ENCODE measurements at regions not wholly inside any gene's neighbourhood (a gene's known extent, or its start where the extent isn't known, plus 50 kb on each side); places are given as distances from the start of the nearest gene placed in this dataset.

DNA sequence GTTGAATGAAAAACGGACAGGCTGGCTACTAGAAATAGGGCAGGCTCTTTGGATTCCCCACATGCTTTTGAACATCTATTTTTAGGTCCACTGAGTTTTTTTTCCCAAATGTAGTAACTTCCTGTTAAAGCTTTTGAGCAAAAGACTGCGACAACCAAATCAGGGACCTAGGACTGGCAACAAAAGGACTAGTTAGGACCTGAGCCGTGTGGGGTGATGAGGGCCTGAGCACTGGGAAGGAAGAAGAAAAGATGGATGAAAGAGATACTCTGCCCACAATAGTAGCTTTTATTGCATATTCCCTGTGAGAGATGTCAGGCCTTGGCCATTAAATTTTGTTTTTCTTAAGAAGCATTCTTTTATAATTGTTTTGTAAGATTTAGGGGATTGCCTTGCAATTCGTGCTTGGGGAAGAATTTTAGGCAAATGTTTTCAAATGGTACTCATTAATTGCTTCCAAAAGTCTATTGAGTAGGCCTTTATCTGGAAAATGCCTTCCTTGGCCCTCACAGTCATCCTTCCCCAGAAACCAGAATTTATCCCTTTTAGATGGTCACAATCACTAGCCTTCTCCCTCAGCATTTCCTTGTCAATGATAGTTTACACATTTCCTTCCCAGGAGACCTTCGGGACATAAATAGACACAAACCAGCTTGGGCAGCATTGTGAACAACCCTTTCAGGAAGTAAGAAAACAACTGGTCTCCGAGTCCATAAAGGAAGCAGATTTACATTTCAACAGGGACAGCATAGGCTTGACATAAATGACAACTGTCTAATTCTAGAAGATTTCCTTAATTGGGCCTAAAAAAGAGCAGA lies 166.5 kb downstream of the RMI1 start:
- H3K9me3 ChIP-seq (ENCODE audit: low read length) = no peaks in the 10 kb centered on the region
- no peak overlapping the region for H2AFZ ChIP-seq (ENCODE audit: low read depth, low read length)
- no peaks in the 10 kb centered on the region for H3K36me3 ChIP-seq (ENCODE audit: insufficient read depth, low read length)
- H3K9me2 ChIP-seq (ENCODE audit: insufficient read depth, low read length) = no peaks in the 10 kb centered on the region
- no peak overlapping the region for H3K9ac ChIP-seq (ENCODE audit: low read length)
- H4K20me1 ChIP-seq (ENCODE audit: insufficient read depth) = no peaks in the 10 kb centered on the region
- H3K4me3 ChIP-seq (ENCODE audit: low read length) = no peak overlapping the region
- H3K4me2 ChIP-seq (ENCODE audit: low read length) = no peak overlapping the region
- no peak for TF ChIP-seq EZH2 (IDR thresholded peaks at IDR 0.05; ENCODE audit: borderline replicate concordance, insufficient read depth, low read length, poor library complexity, severe bottlenecking)
- TF ChIP-seq, protein P1, sequence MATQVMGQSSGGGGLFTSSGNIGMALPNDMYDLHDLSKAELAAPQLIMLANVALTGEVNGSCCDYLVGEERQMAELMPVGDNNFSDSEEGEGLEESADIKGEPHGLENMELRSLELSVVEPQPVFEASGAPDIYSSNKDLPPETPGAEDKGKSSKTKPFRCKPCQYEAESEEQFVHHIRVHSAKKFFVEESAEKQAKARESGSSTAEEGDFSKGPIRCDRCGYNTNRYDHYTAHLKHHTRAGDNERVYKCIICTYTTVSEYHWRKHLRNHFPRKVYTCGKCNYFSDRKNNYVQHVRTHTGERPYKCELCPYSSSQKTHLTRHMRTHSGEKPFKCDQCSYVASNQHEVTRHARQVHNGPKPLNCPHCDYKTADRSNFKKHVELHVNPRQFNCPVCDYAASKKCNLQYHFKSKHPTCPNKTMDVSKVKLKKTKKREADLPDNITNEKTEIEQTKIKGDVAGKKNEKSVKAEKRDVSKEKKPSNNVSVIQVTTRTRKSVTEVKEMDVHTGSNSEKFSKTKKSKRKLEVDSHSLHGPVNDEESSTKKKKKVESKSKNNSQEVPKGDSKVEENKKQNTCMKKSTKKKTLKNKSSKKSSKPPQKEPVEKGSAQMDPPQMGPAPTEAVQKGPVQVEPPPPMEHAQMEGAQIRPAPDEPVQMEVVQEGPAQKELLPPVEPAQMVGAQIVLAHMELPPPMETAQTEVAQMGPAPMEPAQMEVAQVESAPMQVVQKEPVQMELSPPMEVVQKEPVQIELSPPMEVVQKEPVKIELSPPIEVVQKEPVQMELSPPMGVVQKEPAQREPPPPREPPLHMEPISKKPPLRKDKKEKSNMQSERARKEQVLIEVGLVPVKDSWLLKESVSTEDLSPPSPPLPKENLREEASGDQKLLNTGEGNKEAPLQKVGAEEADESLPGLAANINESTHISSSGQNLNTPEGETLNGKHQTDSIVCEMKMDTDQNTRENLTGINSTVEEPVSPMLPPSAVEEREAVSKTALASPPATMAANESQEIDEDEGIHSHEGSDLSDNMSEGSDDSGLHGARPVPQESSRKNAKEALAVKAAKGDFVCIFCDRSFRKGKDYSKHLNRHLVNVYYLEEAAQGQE (IDR thresholded peaks at IDR 0.05; ENCODE audit: borderline replicate concordance) = no peak
- no peak for TF ChIP-seq RAD21 (conservative IDR thresholded peaks at IDR 0.05)
- H3K27ac ChIP-seq (ENCODE audit: low read length) = no peak overlapping the region
- no peaks in the 10 kb centered on the region for H3F3A ChIP-seq (ENCODE audit: insufficient read depth, low read length, poor library complexity, severe bottlenecking)
- H3K79me2 ChIP-seq (replicated peaks; ENCODE audit: insufficient read depth, low read length) = no peaks in the 10 kb centered on the region
- peaks cover 9% of the 10 kb centered on the region for H3K27me3 ChIP-seq (ENCODE audit: insufficient read depth, low read depth, low read length)

DNA sequence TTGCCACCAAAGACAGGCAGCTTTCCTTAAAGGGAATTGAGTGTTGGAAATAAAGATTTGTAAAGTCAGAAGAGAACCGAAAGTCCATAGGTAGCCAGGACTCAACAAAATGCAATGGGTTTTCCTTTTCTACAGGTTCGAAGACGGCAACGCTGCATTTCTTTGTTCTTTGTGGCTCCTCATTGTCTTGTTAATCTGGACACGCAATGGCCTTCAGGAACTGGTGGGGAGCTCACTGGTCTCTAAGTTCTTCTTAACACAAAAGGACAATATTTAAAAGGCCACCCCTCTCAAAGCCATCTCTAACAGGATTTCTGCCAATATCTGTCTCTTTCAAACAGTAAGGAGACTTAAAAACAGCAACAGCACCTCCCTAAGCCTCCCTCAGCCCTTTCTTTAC lies 170.6 kb downstream of the RMI1 start:
- H2AFZ ChIP-seq (ENCODE audit: low read depth, low read length) = no peak overlapping the region
- H3K27ac ChIP-seq (ENCODE audit: low read length) = no peak overlapping the region
- no peak overlapping the region for H3K9ac ChIP-seq (ENCODE audit: low read length)
- no peak for TF ChIP-seq SMC3 (conservative IDR thresholded peaks at IDR 0.05; ENCODE audit: poor library complexity)
- TF ChIP-seq EZH2 (IDR thresholded peaks at IDR 0.05; ENCODE audit: borderline replicate concordance, insufficient read depth, low read length, poor library complexity, severe bottlenecking) = no peak
- TF ChIP-seq POLR2AphosphoS5 (IDR thresholded peaks at IDR 0.05) = no peak
- no peak for TF ChIP-seq RAD21 (conservative IDR thresholded peaks at IDR 0.05)
- TF ChIP-seq, protein P1 (IDR thresholded peaks at IDR 0.05; ENCODE audit: borderline replicate concordance) = no peak
- no peak for TF ChIP-seq MXI1 (conservative IDR thresholded peaks at IDR 0.05; ENCODE audit: poor library complexity, severe bottlenecking)
- TF ChIP-seq TAF1 (IDR thresholded peaks at IDR 0.05; ENCODE audit: low read depth) = no peak
- TF ChIP-seq, protein P2, sequence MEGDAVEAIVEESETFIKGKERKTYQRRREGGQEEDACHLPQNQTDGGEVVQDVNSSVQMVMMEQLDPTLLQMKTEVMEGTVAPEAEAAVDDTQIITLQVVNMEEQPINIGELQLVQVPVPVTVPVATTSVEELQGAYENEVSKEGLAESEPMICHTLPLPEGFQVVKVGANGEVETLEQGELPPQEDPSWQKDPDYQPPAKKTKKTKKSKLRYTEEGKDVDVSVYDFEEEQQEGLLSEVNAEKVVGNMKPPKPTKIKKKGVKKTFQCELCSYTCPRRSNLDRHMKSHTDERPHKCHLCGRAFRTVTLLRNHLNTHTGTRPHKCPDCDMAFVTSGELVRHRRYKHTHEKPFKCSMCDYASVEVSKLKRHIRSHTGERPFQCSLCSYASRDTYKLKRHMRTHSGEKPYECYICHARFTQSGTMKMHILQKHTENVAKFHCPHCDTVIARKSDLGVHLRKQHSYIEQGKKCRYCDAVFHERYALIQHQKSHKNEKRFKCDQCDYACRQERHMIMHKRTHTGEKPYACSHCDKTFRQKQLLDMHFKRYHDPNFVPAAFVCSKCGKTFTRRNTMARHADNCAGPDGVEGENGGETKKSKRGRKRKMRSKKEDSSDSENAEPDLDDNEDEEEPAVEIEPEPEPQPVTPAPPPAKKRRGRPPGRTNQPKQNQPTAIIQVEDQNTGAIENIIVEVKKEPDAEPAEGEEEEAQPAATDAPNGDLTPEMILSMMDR (IDR thresholded peaks at IDR 0.05; ENCODE audit: poor library complexity, severe bottlenecking) = no peak
- no peak for TF ChIP-seq EP300 (conservative IDR thresholded peaks at IDR 0.05; ENCODE audit: poor library complexity, severe bottlenecking)
- no peaks in the 10 kb centered on the region for H3K36me3 ChIP-seq (ENCODE audit: insufficient read depth, low read length)
- no peaks in the 10 kb centered on the region for H3K27me3 ChIP-seq (ENCODE audit: insufficient read depth, low read depth, low read length)
- H3F3A ChIP-seq (ENCODE audit: insufficient read depth, low read length, poor library complexity, severe bottlenecking) = no peaks in the 10 kb centered on the region
- no peaks in the 10 kb centered on the region for H3K9me2 ChIP-seq (ENCODE audit: insufficient read depth, low read length)
- H3K79me2 ChIP-seq (replicated peaks; ENCODE audit: insufficient read depth, low read length) = no peaks in the 10 kb centered on the region
- no peaks in the 10 kb centered on the region for H3K9me3 ChIP-seq (ENCODE audit: low read length)
- no peak overlapping the region for H3K4me3 ChIP-seq (ENCODE audit: low read length)
- no peak overlapping the region for H3K4me2 ChIP-seq (ENCODE audit: low read length)
- H4K20me1 ChIP-seq (ENCODE audit: insufficient read depth) = no peaks in the 10 kb centered on the region

All from neural cell (in vitro differentiated cells).